Neural crest cell (in vitro differentiated cells): ENCODE measurements at regions not wholly inside any gene's neighbourhood (a gene's known extent, or its start where the extent isn't known, plus 50 kb on each side); places are given as distances from the start of the nearest gene placed in this dataset.
A peak's percentile ranks its signal among the peaks of the same experiment; 100 is the strongest.

ENCODE experiments used
- DNase-seq: peaks from one replicate; pipeline ENCODE4 v3.0.0; 2021; ENCODE audit warnings: low read depth, mixed read lengths, low spot score
- H3K27ac Mint-ChIP-seq: one replicate; pipeline ENCODE4 v1.8.0; 2021; ENCODE audit warnings: mild to moderate bottlenecking, mixed read lengths; ENCODE audit not compliant: unreplicated experiment
- H3K27me3 Mint-ChIP-seq: 2 replicates; pipeline ENCODE4 v1.8.0; 2021; ENCODE audit warnings: low read depth, mild to moderate bottlenecking, mixed read lengths
- H3K36me3 Mint-ChIP-seq: 2 replicates; pipeline ENCODE4 v1.8.0; 2021; ENCODE audit warnings: low read depth, mild to moderate bottlenecking, mixed read lengths
- H3K4me1 Mint-ChIP-seq: 2 replicates; pipeline ENCODE4 v1.8.0; 2021; ENCODE audit warnings: mixed read lengths
- H3K4me3 Mint-ChIP-seq: one replicate; pipeline ENCODE4 v1.8.0; 2021; ENCODE audit warnings: mild to moderate bottlenecking, mixed read lengths
- H3K9me3 Mint-ChIP-seq: 2 replicates; pipeline ENCODE4 v1.8.0; 2021; ENCODE audit warnings: mixed read lengths
- TF ChIP-seq, protein P1 (sequence below): fragments of 200-600 bp; sonication (generic); conservative IDR thresholded peaks from 2 replicates; pipeline ENCODE4 v1.5.0; 2021; ENCODE audit warnings: antibody characterized with exemption, mild to moderate bottlenecking

DNA sequence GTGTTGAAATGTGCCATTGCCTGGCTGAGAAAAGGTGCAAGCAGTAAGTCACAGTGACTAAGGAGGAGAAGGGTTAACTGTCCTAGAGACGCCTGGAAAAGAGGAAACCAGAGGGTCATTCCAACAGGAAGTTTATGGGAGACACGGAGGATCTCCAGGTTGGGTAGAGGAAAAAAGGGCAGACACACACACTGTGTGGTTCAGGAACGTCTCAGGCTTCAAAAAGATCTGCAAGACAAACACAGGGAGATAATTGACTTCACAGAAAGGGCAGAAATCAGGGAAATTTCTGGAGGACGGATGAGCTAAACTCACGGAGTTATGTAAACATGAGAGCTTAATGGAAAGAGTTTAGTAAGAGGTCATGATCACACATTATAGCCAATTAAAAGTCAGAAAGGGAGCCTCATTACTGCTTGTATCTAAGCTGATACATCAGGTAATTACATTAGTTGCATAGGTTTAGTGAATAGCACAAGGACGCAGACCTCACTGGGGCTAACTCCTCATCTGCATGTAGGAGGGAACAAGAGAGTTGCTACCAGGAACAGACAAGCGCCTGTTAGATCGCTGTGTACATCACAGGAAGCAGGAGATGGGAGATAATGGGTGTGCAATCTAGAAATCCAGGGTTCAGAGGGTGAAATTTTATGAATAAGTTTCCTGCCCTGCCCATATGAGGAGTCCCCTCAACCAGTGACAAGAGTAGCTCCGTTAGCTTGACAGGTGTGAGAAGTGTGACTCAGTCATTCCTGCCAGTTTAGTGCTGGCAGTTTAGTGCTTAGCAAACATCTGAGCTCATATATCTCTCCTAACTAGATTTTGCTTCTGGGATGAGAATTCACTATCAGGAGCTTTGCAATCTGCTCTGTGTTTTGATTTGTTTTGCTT, 96.6 kb upstream of the TNR start:
- DNase-seq: no peak
- no peak overlapping the region for H3K4me3 Mint-ChIP-seq
- H3K36me3 Mint-ChIP-seq: no peaks in the 10 kb centered on the region
- H3K9me3 Mint-ChIP-seq: no peaks in the 10 kb centered on the region
- H3K27me3 Mint-ChIP-seq: peaks cover 4% of the 10 kb centered on the region
- peak overlapping the region; percentile 54 for H3K27ac Mint-ChIP-seq
- H3K4me1 Mint-ChIP-seq: peaks cover 46% of the 10 kb centered on the region
- TF ChIP-seq, protein P1, sequence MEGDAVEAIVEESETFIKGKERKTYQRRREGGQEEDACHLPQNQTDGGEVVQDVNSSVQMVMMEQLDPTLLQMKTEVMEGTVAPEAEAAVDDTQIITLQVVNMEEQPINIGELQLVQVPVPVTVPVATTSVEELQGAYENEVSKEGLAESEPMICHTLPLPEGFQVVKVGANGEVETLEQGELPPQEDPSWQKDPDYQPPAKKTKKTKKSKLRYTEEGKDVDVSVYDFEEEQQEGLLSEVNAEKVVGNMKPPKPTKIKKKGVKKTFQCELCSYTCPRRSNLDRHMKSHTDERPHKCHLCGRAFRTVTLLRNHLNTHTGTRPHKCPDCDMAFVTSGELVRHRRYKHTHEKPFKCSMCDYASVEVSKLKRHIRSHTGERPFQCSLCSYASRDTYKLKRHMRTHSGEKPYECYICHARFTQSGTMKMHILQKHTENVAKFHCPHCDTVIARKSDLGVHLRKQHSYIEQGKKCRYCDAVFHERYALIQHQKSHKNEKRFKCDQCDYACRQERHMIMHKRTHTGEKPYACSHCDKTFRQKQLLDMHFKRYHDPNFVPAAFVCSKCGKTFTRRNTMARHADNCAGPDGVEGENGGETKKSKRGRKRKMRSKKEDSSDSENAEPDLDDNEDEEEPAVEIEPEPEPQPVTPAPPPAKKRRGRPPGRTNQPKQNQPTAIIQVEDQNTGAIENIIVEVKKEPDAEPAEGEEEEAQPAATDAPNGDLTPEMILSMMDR: no peak

DNA sequence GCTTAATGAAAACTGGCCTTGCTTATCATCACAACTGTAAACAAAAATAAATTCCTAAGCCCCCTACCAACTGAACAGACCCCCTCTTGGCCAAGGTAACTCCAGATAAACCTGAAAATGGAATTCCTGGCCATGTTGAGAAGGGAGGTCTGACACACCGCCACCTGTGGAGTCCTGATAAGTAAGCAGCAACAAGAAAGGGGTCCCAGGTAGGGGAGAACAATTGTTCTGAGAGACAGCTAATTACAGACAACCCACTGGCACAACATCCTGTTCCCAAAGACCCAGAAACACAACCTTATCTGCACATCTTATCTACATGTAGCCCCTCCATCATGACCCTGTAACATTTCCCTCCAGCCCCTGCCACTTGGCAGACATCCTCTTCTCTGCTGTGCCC, 91.2 kb upstream of the TNR start:
- H3K27ac Mint-ChIP-seq: peak overlapping the region; percentile 31
- no peak overlapping the region for H3K4me3 Mint-ChIP-seq
- H3K36me3 Mint-ChIP-seq: peaks cover 2% of the 10 kb centered on the region
- no peak for DNase-seq
- TF ChIP-seq, protein P1: no peak
- no peaks in the 10 kb centered on the region for H3K27me3 Mint-ChIP-seq
- H3K4me1 Mint-ChIP-seq: peaks cover 37% of the 10 kb centered on the region
- H3K9me3 Mint-ChIP-seq: peaks cover 5% of the 10 kb centered on the region

DNA sequence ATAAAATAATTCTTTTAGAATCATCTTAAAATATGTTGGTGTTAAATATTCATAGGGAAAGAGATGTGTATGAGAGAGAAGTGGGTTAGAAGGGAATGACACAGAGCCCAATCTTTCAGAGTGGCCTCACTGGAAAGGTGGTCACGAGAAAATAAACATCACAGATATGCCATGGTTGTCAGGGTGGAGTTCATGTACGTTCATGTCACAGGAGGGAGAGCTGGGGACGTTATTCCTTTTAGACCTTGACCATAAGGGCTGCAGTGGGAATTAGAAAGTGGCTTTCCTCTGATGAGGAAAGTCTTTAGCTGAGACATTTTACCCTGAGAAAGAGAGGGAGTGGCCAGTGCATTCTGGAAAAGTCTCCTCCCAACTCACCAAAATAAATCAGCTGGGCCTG, 90.6 kb upstream of the TNR start:
- Mint-ChIP-seq H3K4me3 (no peak overlapping the region), H3K4me1 (peaks cover 40% of the 10 kb centered on the region), H3K27me3 (no peaks in the 10 kb centered on the region), H3K36me3 (peaks cover 2% of the 10 kb centered on the region), H3K27ac (no peak overlapping the region), H3K9me3 (peaks cover 7% of the 10 kb centered on the region)
- TF ChIP-seq, protein P1: no peak
- DNase-seq: no peak

DNA sequence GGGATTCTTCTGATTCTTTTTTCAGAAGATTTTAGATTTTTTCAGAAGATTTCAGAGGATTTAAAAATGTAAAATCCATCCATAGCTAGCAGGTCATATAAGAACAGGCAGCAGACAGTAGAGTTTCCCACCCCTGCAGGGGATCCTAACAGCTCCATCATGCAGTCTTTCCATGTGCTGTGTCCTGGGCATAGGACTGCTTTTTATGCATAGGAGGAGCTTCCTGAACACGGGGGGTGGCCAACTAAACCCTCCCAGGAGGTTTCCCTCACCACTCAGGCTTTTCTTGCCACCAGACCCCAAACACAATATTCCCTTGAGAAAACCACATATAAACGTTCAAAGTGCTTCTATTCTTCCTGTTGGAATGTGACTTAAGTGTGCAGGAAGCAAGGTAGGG, 90.1 kb upstream of the TNR start:
- peaks cover 7% of the 10 kb centered on the region for H3K9me3 Mint-ChIP-seq
- peaks cover 40% of the 10 kb centered on the region for H3K4me1 Mint-ChIP-seq
- H3K36me3 Mint-ChIP-seq: peaks cover 2% of the 10 kb centered on the region
- H3K27ac Mint-ChIP-seq: no peak overlapping the region
- no peak for DNase-seq
- H3K27me3 Mint-ChIP-seq: no peaks in the 10 kb centered on the region
- no peak overlapping the region for H3K4me3 Mint-ChIP-seq
- TF ChIP-seq, protein P1: no peak

DNA sequence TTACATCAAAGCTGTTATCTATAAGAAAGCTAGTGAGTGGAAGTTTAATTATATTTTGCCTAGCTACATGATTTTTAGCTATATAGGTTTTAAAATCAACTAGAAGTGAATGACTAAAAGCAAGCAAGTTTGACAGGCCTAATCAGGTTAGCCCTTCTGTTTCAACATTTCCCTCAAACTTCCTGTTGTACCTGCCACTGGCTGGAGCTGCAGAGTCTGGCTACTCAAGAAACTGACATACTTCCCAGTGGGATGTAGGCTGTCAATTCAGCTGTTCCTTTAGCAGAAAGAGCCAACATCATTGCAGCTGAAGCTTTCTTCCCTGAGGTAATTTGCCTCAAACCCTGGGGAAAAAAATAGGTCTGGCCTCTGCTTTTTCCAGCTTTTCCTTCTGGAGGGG, 87.1 kb upstream of the TNR start:
- no peak for DNase-seq
- TF ChIP-seq, protein P1: no peak
- H3K27me3 Mint-ChIP-seq: no peaks in the 10 kb centered on the region
- H3K4me1 Mint-ChIP-seq: peaks cover 54% of the 10 kb centered on the region
- H3K9me3 Mint-ChIP-seq: peaks cover 15% of the 10 kb centered on the region
- H3K4me3 Mint-ChIP-seq: no peak overlapping the region
- peaks cover 10% of the 10 kb centered on the region for H3K36me3 Mint-ChIP-seq
- no peak overlapping the region for H3K27ac Mint-ChIP-seq
